ENCODE measurements at regions not wholly inside any gene's neighbourhood (a gene's known extent, or its start where the extent isn't known, plus 50 kb on each side); places are given as distances from the start of the nearest gene placed in this dataset.

GRCh38 chr6:150702675-150703074, 103.0 kb downstream of the PLEKHG1 start:
- no peak for TF ChIP-seq EZH2 (IDR thresholded peaks at IDR 0.05; ENCODE audit: borderline replicate concordance, low read length)
- TF ChIP-seq CTCF (IDR thresholded peaks at IDR 0.05; ENCODE audit: low read length) = no peak
